ENCODE measurements at regions not wholly inside any gene's neighbourhood (a gene's known extent, or its start where the extent isn't known, plus 50 kb on each side); places are given as distances from the start of the nearest gene placed in this dataset.

GRCh38 chr5:124054564-124054963 is 542.6 kb downstream of the CSNK1G3 start:
- no peak for TF ChIP-seq EZH2 (IDR thresholded peaks at IDR 0.05)
- no peak for TF ChIP-seq POLR2AphosphoS5 (IDR thresholded peaks at IDR 0.05; ENCODE audit: borderline replicate concordance, low read depth, low read length)
